ENCODE measurements at regions not wholly inside any gene's neighbourhood (a gene's known extent, or its start where the extent isn't known, plus 50 kb on each side); places are given as distances from the start of the nearest gene placed in this dataset.

DNA sequence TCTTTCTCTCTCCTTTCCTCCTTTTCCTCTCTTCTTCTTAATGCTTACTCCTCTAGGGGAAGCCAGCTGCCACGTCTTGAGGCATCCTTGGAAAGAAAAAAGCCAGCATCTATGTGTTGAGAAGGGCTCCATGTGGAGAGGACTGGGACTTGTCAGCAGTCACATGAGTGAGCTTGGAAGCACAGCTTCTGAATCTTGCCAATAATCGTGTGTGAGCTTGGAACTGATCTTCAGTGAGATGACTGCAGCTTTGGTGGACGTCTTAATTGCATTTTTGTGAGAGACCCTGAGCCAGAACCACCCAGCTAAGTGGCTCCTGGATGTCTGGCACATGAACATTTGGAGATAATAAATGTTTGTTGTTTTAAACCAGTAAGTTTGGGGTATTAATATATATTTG, 371.7 kb downstream of the SLITRK2 start:
- TF ChIP-seq CTCF (conservative IDR thresholded peaks at IDR 0.05), result no peak
- no peak for TF ChIP-seq EZH2 (IDR thresholded peaks at IDR 0.05; ENCODE audit: low read depth)

All from PC-9 (cell line).